Activated CD8-positive, alpha-beta memory T cell treated with anti-CD3 and anti-CD28 coated beads for 48 hours (primary cell): ENCODE measurements at regions not wholly inside any gene's neighbourhood (a gene's known extent, or its start where the extent isn't known, plus 50 kb on each side); places are given as distances from the start of the nearest gene placed in this dataset.
"Not testable (repeated sequence)": the region's sequence is repeated elsewhere in the genome, so short reads cannot be mapped to it uniquely, and the experiment has no call there.

Experiments used
- DNase-seq, 3 experiments: peaks; one replicate each; pipeline ENCODE4 v3.0.0-alpha.2; 2020; ENCODE audit warnings: low read depth in 2 of 3, low spot score in 2 of 3

DNA sequence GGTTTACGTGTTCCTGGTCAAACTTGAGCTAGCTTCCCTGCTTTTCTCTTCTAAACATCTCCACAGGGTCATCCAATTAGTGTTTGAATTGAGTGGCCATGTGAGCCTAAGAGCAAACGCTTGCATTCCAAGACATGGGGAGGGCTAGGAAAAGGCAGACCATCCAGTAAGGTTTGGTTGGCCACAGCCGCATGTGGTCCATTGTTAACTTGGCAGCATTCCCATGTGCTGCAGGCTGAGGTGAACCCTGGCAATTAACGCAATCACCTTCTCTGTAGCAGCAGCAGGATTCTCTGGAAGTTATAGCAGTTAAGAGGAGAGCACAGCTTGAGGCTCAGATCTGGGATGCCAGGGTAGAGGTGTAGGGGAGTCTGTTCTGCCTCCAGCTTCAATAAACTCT, 502.2 kb upstream of the LMCD1 start:
- DNase-seq = no peak

DNA sequence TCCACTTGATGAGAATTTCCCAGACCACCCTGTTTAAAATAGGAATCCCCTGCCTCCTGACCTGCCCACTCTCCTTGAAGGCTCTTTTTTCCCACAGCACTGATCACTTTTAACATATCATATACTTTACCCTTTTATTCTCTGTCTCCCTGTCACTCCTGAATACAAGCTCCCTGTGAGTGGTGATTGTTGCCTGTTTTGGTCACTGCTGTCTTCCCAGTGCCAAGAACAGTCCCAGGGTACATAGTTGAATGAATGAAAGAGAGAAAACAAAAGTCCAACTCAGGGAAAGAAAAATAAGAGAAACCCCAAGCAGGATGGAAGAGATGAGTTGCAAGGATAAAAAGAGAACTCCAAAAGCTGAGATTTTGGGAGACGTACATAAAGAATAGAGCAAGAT, 500.3 kb upstream of the LMCD1 start:
- no peak for DNase-seq

DNA sequence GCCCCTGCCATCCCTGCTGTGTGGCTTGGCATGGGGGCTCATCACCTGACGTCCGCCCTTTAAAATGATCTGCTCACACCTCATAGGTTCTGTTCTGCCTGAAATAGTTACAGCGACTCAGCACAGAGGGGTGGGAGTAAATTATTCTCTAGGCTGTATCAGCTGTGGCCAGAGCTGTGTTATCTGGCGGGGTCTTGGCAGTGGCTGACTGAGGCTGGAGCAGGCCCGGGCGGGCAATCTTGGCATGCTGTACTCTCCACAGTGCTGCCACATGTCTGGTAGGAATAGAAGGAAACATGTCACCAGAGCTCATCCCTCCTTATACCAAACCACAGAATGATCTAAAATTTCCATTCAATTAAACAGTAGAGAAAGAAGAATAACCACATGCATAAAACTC, 499.9 kb upstream of the LMCD1 start:
- DNase-seq = no peak

DNA sequence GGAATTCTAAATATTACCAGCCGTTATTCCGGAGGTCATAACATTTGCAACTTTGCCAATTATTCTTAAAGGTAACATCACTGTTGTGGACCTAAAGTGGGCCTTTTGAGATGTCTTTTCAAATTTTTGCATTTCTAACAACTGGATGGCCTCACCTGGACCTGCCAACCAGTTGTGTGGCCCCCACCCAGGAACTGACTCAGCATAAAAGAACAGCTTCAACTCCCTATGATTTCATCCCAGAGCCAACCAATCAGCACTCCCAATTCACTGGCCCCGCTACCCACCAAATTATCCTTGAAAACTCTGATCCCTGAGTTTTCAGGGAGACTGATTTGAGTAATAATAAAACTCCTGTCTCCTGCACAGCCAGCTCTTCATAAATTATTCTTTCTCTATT, 489.7 kb upstream of the LMCD1 start:
- DNase-seq = no peak

DNA sequence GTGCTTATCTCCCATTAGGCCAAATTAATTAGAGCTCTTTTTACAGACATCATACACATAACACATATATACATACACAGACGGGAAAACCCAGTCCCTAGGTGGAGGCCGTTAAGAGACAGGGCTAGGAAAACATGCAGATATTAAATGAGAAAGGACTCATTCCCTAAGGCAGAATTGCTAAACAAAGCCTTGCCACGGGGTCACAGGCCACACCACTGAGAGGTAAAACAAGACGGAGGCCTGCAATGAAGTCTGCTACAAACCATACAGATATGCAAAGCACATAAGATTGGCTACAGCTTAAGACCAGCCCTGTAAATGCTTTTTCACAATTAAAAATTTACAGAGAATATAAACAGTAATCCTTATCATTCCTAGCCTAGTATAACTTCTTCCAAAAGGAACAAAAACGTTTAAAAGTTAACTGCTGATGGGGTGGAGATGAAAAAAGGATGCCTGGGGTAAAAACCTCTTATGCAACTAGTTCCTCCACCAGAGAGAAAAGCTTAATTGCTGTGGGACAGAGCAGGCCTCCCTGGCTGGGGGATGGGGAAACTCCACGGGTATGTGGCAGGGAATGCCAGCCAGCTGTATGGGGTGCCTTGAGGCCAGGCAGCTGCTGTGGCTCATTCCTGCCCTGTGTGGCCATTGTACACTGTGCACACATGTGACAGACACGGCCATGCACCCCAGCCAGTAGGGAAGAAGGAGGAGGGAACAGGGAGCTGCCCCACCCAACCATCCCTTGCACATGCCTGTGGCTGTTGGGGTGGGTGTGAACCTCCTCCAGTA, 481.4 kb upstream of the LMCD1 start:
- no peak for DNase-seq

DNA sequence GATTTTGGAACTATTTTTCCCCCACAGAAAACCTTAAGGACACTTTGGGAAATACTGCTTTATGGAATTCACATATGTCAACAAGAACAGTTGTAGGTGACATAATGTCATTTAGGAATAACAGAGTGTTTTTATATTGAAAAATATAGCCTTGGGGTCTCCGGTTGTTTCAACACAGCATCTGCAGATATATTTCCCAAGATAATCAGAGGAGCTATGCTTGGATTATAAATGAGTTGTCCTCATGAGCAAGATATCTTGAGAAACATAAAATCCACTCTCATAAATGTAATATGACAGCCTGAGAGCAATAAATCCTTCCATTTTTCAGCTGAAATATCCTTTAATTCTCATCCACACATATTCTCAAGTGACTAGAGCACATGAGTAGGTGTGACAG, 473.7 kb upstream of the LMCD1 start:
- DNase-seq = no peak

DNA sequence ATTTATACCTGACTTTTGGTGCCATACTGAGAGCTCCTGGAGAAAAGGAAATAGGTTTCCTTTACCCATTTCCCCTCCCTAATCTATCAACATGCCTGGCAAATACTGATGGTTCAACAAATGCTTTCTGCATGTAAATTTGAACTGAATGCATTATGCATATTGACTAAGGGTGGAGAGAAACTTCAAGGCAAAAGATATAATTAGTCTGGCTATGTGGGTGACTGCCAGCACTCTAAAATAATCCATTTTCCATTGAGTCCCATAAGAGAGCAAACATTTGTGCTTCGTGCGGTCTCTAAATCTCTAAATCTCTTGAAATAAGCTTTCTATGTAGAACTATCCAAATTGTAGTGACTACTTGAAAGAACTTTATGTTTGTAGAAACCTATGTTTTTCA, 451.3 kb upstream of the LMCD1 start:
- DNase-seq = no peak

DNA sequence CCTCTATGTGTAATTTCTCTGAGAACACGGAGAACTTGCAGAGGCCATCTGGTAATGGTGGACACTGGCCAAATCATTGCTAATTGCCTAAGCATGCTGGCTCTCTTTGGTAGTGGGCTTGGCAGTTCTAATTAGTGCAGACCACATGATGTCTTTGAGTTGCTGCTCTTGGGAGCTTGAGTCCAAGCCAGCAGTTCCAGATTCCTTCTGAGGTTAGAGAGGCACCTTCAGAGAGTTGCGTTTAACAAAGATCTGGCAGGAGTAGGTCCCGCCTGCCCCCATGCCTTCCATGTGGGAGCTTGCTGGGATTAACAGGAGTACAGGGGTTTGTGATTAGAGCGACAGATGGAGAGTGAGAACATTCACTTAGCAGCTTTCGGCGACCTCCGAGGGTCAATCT, 449.0 kb upstream of the LMCD1 start:
- no peak for DNase-seq

DNA sequence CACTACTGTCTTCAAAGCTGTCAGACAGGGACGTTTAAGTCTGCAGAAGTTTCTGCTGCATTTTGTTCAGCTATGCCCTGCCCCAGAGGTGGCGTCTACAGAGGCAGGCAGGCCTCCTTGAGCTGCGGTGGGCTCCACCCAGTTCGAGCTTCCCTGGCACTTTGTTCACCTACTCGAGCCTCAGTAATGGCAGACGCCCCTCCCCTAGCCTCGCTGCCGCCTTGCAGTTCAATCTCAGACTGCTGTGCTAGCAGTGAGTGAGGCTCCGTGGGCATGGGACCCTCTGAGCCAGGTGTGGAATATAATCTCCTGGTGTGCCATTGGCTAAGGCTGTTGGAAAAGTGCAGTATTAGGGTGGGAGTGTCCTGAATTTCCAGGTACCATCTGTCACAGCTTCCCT, 433.5 kb upstream of the LMCD1 start:
- DNase-seq = not testable (repeated sequence)

DNA sequence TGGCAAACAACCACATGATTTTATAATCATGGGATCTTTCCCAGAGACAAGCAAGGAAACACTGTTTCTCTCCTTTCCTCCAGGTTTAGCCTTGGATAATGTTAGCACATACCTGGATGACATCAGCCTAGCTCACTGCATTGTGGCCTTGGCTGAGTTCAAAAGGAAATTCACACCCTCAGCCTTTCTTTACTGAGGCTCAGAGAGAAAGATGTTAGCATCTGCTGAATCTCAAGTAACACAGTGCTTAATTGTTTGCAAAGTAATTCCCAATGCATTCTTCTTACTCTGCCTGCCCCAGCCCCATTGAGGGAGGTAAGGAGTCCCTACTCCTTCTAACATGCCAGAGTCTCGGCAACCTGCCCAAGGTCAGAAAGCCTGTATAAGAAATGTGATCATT, 432.2 kb upstream of the LMCD1 start:
- DNase-seq = no peak

DNA sequence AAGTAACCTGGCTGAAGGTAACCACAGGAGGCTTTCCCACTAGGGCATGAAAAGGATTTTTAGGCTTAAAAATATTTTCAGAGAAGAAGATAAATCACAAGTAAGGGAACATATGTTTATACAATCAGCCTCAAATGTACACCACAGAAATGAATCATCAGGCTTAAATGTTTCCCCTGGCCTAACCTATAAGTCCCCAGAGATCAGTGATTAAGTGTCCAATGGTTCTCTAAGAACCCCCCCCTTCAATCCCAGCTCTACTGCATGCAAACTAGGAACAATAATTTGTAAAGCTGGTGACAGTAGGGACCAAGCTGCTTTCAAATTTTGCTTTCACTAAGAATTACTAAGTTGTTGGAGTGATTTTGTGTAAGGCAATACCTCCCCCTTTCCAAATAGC, 431.6 kb upstream of the LMCD1 start:
- no peak for DNase-seq

DNA sequence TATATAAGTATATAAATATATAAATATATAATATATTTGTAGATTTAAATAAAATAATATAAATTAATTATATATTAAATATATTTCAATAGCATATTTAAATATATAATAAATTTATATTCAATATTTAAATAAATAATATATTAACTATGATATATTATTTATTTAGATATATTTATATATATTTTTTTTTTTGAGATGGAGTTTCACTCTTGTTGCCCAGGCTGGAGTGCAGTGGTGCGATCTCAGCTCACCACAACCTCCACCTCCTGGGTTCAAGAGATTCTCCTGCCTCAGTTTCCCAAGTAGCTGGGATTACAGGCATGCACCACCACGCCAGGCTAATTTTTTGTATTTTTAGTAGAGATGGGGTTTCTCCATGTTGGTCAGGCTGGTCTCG, 426.9 kb upstream of the LMCD1 start:
- not testable (repeated sequence) for DNase-seq

DNA sequence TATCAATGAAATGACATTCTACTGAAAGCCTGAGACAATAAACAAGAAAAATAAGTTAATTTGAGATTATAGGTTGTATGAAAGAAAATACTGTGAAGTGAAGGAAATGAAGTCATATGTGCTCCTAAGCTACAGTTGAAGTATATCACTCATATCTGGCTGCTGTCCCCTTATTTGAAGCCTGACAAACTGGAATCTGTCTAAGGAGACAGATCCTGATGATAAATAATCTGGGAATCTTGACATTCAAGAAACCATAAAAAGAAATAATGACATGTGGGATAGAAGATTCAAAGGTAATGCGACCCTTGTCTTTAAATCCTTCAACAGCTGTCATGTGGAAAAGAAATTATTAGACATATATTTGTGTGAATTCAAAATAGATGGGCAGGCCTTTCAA, 424.5 kb upstream of the LMCD1 start:
- DNase-seq = no peak

DNA sequence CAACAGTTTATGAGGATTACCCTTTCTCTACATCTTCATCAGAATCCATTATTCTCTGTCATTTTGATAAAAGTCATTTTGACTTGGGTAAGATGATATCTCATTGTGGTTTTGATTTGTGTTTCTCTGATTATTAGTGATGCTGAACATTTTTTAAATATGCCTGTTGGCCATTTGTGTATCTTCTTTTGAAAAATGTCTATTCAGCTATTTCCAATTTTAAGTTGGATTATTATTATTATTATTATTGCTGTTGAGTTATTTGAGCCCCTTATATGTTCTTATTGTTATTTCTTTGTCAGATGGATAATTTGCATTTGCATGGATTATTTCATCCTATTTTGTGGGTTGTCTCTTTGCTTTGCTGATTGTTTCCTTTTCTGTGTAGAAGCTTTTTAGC, 421.2 kb upstream of the LMCD1 start:
- no peak for DNase-seq

DNA sequence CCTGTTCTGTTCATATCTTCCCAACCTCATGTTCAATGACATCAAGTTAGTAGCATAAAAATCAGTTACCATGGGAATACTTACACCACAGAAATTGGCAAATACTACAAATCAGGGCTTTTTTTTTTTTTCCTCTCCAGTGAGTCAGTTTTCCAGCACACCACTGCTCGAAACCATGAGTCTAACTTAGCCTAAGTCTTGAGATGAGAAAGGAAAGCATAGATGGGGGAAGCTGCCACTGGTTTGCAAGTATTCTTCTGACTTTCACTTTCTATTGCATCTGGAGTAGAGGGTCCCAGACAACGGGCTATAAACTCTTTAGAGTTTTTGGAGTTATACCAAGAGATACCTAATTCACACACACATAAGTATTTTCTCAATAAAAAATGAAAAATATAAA, 416.1 kb upstream of the LMCD1 start:
- no peak for DNase-seq

DNA sequence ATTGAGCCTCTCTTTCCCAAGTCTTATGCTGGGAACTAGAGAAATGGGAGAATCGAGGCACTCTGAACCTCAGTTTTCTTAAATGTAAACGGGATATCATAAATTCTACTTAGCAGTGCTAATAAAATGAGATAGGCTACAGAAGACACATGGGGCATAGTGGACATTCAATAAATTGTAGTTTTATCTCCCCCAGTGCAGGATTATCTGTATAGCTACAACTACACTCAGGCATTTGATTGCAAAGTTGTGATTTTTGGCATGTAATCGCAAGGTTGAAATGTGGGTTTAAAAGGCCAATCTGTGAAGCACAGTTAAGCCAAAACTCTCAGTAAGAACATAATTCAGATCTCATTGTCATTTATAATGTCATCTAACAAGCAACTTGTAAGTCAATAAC, 413.7 kb upstream of the LMCD1 start:
- no peak for DNase-seq

DNA sequence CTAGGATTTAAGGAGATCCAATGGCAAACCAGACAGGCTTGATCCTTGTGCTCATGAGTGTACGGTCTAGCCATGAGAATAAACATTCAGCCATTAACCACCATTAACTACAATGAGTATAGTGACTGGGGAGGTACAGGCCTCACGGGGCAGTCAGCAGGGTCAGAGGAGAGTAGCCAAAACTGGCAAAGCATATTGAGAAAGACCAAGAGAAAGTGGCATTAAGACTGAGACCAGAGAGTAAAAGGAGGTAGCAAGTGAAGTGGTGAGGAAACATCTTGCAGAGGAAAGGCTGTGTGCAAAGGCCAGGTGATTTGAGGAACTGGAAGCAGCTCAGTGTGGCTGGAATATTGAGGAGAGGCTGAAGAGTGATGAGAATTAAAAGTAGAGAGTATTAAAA, 407.2 kb upstream of the LMCD1 start:
- no peak for DNase-seq

DNA sequence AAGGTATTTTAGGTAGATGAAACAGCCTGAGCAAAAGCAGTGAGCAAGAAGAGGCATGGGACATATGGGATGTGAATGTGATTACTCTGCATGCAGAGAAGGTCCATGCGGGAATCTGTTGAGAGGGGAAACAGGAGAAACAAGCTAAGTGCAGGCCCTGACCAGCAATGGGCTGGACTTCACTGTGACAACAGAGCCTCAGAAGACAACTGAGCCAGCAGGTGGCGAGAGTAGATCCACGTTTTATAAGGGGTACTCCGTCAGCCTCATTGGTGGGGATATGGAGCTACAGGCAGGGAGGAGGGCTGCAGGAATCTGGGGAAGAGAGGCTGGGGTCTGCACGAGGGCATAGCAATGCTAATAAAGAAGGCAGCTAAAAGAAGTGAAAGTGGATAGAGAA, 405.9 kb upstream of the LMCD1 start:
- no peak for DNase-seq

DNA sequence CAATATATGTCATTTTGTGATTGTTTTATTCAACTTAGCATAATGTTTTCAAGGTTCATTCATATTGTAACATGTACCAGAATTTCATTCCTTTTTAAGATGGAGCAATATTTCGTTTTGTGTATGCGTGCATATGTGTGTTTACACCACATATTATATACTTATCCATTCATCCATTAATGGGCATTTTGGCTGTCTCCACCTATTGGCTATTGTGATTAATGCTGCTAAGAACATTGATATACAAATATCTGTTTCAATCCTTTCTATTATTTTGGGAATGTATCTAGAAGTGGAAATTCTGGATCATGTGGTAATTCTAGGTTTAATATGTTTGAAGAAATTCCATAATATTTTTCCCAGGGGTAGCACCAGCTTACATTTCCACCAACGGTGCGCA, 403.9 kb upstream of the LMCD1 start:
- DNase-seq = no peak

DNA sequence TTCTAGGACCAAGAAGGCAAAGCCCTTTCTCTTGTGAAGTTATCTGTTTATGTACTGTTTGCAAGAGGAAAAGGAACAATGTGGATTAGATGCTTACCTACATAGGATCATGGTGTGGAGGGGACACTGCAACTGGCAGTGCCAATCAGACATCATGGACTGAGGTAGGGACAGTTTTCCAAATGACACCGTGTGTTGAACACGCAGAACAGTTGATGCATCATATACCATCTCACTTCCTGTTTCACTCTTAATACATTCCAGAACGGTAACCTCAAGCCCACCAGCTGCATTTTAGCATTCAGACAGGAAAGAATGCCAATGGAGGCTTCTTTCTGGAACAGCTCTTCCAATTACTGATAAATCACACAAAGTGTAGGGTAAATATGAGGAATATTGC, 397.7 kb upstream of the LMCD1 start:
- no peak for DNase-seq

DNA sequence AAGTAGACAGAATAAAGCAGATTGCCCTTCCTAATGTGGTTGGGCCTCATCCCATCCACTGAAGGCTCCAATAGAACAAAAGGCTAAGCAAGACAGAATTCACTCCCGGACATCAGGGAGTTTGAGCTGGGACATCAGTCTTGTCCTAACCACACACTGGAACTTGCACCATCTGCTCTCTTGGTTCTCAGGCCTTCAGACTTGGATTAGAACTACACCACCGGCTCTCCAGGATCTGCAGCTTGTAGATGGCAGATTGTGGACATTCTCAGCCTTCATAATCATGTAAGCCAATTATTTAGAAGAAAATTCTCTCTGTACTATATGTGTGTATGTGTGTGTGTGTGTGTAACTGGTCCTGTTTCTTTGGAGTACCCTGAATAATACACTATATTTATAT, 394.7 kb upstream of the LMCD1 start:
- DNase-seq = no peak

DNA sequence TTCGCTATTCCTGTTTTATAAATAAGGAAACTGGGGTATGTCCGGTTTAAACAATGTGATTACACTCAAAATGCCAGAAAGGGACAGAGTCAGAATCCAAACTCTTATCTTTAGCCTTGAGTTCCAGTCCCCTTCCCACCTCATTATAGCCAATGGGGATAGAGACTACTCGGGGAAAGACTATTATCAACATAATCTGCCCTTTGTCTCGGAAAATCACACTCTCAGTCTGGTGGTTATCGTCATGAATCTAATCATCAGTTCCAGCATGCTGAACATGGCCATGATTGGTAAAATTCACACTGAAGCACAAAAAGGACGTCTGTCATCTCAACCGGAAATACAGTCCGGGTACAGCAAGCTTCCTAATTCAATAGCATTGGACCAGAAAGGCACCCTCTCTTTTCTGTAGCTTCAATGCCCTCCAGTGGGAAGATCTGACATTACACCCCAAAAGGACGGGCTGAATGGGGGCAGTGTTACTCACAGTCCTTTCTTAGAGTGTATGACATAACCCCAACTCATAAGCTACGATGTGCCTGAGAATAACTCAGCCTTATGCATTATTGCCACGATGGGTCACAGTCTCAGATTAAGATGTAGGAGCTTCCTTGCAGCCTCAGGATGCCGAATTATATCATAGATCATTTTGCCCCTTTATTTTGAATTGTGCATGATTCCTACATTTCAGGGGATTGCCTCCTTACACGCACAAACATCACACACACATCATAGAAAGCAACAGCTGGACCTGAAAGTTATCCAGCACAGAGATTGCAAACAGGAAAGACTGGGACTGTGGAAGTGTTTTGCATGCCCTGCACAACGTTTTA, 390.4 kb upstream of the LMCD1 start:
- peak; percentile 1 to 16 (median 8) for DNase-seq

DNA sequence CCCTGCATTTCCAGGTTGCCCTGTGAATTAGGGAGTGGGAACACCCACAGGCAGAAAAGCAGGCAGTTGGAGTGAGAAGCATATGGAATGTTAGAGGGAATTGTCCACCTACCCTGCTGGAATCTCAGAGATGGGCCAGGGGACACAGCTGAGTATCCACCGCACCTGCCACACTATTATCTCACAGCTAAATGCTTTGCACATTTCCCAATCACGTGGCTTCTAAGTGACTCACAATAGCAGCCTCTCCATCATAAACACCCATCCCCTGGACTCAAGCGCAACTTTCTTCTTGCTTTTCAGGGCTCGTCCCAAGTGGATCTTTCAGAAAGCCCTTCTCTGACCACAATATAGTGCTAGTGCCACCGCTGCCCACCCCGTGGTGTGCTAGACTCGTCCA, 389.0 kb upstream of the LMCD1 start:
- DNase-seq = no peak
